H1 (cell line): ENCODE measurements at regions not wholly inside any gene's neighbourhood (a gene's known extent, or its start where the extent isn't known, plus 50 kb on each side); places are given as distances from the start of the nearest gene placed in this dataset.

Experiments
- EZH2 ChIP-seq: fragments of 200-600 bp; sonication (generic); IDR thresholded peaks from 2 replicates; pipeline ENCODE4 v1.7.1; 2012; ENCODE audit warnings: low read depth, mild to moderate bottlenecking, moderate library complexity, low read length, inconsistent platforms; ENCODE audit not compliant: severe bottlenecking
- GABPA ChIP-seq: IDR thresholded peaks from 2 replicates; pipeline ENCODE4 v1.6.1; 2011; ENCODE audit warnings: mild to moderate bottlenecking, low read length, moderate library complexity, borderline replicate concordance; ENCODE audit not compliant: insufficient read depth
- HDAC2 ChIP-seq, 2 experiments: fragments of 300-600 bp in 1 of 2; sonication (generic) in 1 of 2; IDR thresholded peaks; 2 replicates each; pipeline ENCODE4 v1.6.1; 2011 to 2012; ENCODE audit warnings: low read depth in 2 of 2, low read length in 2 of 2, mild to moderate bottlenecking in 2 of 2, moderate library complexity in 2 of 2, borderline replicate concordance in 1 of 2, inconsistent platforms in 1 of 2
- JUND ChIP-seq: IDR thresholded peaks from 2 replicates; pipeline ENCODE4 v1.6.1; 2011; ENCODE audit warnings: mild to moderate bottlenecking, improper control_type of control experiment, low read length
- MAFK ChIP-seq: IDR thresholded peaks from 2 replicates; pipeline ENCODE4 v1.6.1; 2012; ENCODE audit warnings: low read depth, mild to moderate bottlenecking, improper control_type of control experiment, low read length
- POLR2A ChIP-seq, 2 experiments: IDR thresholded peaks; 1 replicate in 1 of 2; 2 replicates in 1 of 2; pipeline ENCODE4 v1.6.1; 2011; ENCODE audit warnings: low read depth in 2 of 2, low read length in 2 of 2, mild to moderate bottlenecking in 2 of 2; ENCODE audit errors: control extremely low read depth in 1 of 2
- TAF1 ChIP-seq: IDR thresholded peaks from 2 replicates; pipeline ENCODE4 v1.6.1; 2011; ENCODE audit warnings: mild to moderate bottlenecking, low read depth, low read length
- TF ChIP-seq, protein P1 (sequence below), 3 experiments: IDR thresholded peaks; 1 replicate in 2 of 3; 2 replicates in 1 of 3; pipeline versions ENCODE4 v1.5.1 to v1.6.1; 2011; ENCODE audit warnings: low read length in 3 of 3, mild to moderate bottlenecking in 3 of 3, inconsistent platforms in 2 of 3, low read depth in 1 of 3, moderate library complexity in 1 of 3; ENCODE audit not compliant: insufficient read depth in 1 of 3; ENCODE audit errors: control extremely low read depth in 1 of 3

DNA sequence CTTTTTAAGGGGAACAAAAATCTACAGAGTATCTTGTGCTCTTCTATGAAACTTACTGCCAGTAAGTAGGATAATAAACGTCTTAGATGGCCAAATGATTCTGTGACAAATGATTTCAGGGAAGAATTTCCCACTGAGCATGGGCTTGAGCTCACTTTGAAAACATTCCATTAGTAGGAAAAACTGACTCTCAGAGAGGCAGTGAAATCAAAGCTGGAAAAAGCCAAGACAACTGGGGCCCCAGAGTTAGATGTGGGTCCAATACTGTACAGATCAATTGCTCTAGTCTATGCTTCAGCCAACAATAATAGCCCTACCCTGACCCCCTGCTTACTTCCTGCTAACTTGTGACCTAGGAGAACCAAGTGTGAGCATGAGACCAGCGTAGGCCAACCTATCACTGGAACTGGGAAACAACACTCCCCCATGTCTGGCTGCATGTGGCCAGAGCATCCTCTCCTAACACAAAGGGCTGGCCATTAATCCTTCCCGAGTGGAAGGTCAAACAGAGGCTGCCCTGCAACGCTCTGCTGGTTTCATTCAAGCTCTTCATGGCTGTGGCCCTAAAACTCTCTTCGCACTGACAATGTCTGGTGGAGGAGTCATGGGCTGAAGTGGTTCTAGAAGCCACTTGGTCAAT lies 68.8 kb downstream of the FOXB1 start:
- TF ChIP-seq TAF1 (no peak), EZH2 (no peak), MAFK (no peak), POLR2A (IDR thresholded peaks at IDR 0.05; ENCODE audit: control extremely low read depth in 1 of 2, low read depth in 2 of 2, low read length in 2 of 2) (no peak), GABPA (no peak), HDAC2 (IDR thresholded peaks at IDR 0.05; ENCODE audit: borderline replicate concordance in 1 of 2, low read depth in 2 of 2, low read length in 2 of 2) (no peak), JUND (no peak)
- TF ChIP-seq, protein P1, sequence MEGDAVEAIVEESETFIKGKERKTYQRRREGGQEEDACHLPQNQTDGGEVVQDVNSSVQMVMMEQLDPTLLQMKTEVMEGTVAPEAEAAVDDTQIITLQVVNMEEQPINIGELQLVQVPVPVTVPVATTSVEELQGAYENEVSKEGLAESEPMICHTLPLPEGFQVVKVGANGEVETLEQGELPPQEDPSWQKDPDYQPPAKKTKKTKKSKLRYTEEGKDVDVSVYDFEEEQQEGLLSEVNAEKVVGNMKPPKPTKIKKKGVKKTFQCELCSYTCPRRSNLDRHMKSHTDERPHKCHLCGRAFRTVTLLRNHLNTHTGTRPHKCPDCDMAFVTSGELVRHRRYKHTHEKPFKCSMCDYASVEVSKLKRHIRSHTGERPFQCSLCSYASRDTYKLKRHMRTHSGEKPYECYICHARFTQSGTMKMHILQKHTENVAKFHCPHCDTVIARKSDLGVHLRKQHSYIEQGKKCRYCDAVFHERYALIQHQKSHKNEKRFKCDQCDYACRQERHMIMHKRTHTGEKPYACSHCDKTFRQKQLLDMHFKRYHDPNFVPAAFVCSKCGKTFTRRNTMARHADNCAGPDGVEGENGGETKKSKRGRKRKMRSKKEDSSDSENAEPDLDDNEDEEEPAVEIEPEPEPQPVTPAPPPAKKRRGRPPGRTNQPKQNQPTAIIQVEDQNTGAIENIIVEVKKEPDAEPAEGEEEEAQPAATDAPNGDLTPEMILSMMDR (IDR thresholded peaks at IDR 0.05; ENCODE audit: control extremely low read depth in 1 of 3, insufficient read depth in 1 of 3, low read depth in 1 of 3, low read length in 3 of 3) = no peak
